OCI-LY1 (cell line): ENCODE measurements at regions not wholly inside any gene's neighbourhood (a gene's known extent, or its start where the extent isn't known, plus 50 kb on each side); places are given as distances from the start of the nearest gene placed in this dataset.

Source experiments
- H2AFZ ChIP-seq: fragments of 200-600 bp; sonication (generic), shearing (Covaris generic); 2 replicates; pipeline ENCODE4 v1.6.0; 2014; ENCODE audit warnings: antibody characterized with exemption, mild to moderate bottlenecking, low read length
- H3F3A ChIP-seq: fragments of 200-600 bp; sonication (generic), shearing (Covaris generic); 2 replicates; pipeline ENCODE4 v1.6.0; 2014; ENCODE audit warnings: mild to moderate bottlenecking, antibody characterized with exemption, low read length, moderate library complexity; ENCODE audit not compliant: insufficient read depth
- H3K27ac ChIP-seq: fragments of 200-600 bp; sonication (generic); 2 replicates; pipeline ENCODE4 v1.5.1; 2014; ENCODE audit warnings: low read length, mixed run types, mild to moderate bottlenecking, low read depth; ENCODE audit not compliant: poor library complexity, severe bottlenecking
- H3K27me3 ChIP-seq: fragments of 200-600 bp; sonication (generic); 2 replicates; pipeline ENCODE4 v1.6.0; 2014; ENCODE audit warnings: antibody characterized with exemption, mild to moderate bottlenecking, low read length, moderate library complexity; ENCODE audit not compliant: insufficient read depth
- H3K36me3 ChIP-seq: fragments of 200-600 bp; sonication (generic); 2 replicates; pipeline ENCODE4 v1.6.1; 2014; ENCODE audit warnings: mild to moderate bottlenecking, antibody characterized with exemption, low read length, moderate library complexity, mixed read lengths; ENCODE audit not compliant: insufficient read depth
- H3K4me1 ChIP-seq: fragments of 200-600 bp; sonication (generic); 2 replicates; pipeline ENCODE4 v1.5.1; 2014; ENCODE audit warnings: mild to moderate bottlenecking, low read length, moderate library complexity; ENCODE audit not compliant: insufficient read depth, severe bottlenecking
- H3K4me2 ChIP-seq: fragments of 200-600 bp; sonication (generic), shearing (Covaris generic); 2 replicates; pipeline ENCODE4 v1.6.1; 2014; ENCODE audit warnings: low read length
- H3K4me3 ChIP-seq: fragments of 200-600 bp; sonication (generic); 2 replicates; pipeline ENCODE4 v1.5.1; 2014; ENCODE audit warnings: low read length, low read depth, mild to moderate bottlenecking, mixed read lengths; ENCODE audit not compliant: poor library complexity, severe bottlenecking
- H3K79me2 ChIP-seq: fragments of 200-600 bp; shearing (Covaris generic); 2 replicates; pipeline ENCODE4 v1.6.1; 2016; ENCODE audit warnings: mixed run types, low read length, mixed read lengths; ENCODE audit not compliant: insufficient read depth
- H3K9ac ChIP-seq: fragments of 200-600 bp; sonication (generic), shearing (Covaris generic); 2 replicates; pipeline ENCODE4 v1.6.1; 2014; ENCODE audit warnings: mild to moderate bottlenecking, low read length, mixed read lengths
- H3K9me2 ChIP-seq: fragments of 200-600 bp; sonication (generic), shearing (Covaris generic); 2 replicates; pipeline ENCODE4 v1.6.1; 2014; ENCODE audit warnings: low read depth, mild to moderate bottlenecking, low read length, mixed read lengths
- H3K9me3 ChIP-seq: fragments of 200-600 bp; shearing (Covaris generic); 2 replicates; pipeline ENCODE4 v1.6.1; 2014; ENCODE audit warnings: low read length, mixed read lengths
- H4K20me1 ChIP-seq: fragments of 200-600 bp; sonication (generic), shearing (Covaris generic); 2 replicates; pipeline ENCODE4 v1.6.0; 2016; ENCODE audit warnings: mild to moderate bottlenecking, low read length; ENCODE audit not compliant: insufficient read depth
- EZH2 ChIP-seq: fragments of 200-600 bp; sonication (generic), shearing (Covaris generic); IDR thresholded peaks from 2 replicates; pipeline ENCODE4 v1.8.0; 2017; ENCODE audit warnings: borderline replicate concordance, mixed run types, mild to moderate bottlenecking, antibody characterized with exemption, low read length, moderate library complexity, mixed read lengths
- TF ChIP-seq, protein P1 (sequence below): fragments of 200-600 bp; sonication (generic), shearing (Covaris generic); IDR thresholded peaks from 2 replicates; pipeline ENCODE4 v1.5.1; 2017; ENCODE audit warnings: mild to moderate bottlenecking, antibody characterized with exemption, low read length, moderate library complexity, mixed read lengths

DNA sequence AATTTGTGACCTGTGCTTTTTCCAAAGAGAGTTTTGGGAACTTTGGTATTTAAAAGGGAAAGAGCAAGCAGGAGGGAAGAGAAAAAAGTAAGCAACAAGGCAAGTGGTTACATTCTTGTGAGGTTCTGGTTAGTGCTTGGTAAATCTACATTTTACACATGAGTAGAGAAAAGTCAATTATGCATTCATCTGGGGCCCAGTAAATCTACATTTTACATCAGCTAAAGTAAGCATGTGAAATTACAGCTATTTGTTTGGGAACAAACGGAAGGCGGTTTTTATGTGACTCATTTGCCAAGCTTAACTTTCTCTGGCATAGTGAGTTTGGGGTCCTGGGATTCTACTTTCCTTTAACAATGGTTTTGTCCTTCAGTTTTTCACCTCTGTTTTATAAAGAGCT, 102.2 kb downstream of the SNX18 start:
- TF ChIP-seq, protein P1, sequence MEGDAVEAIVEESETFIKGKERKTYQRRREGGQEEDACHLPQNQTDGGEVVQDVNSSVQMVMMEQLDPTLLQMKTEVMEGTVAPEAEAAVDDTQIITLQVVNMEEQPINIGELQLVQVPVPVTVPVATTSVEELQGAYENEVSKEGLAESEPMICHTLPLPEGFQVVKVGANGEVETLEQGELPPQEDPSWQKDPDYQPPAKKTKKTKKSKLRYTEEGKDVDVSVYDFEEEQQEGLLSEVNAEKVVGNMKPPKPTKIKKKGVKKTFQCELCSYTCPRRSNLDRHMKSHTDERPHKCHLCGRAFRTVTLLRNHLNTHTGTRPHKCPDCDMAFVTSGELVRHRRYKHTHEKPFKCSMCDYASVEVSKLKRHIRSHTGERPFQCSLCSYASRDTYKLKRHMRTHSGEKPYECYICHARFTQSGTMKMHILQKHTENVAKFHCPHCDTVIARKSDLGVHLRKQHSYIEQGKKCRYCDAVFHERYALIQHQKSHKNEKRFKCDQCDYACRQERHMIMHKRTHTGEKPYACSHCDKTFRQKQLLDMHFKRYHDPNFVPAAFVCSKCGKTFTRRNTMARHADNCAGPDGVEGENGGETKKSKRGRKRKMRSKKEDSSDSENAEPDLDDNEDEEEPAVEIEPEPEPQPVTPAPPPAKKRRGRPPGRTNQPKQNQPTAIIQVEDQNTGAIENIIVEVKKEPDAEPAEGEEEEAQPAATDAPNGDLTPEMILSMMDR, result no peak
- no peak for TF ChIP-seq EZH2
- H3K9me2 ChIP-seq, result no peaks in the 10 kb centered on the region
- H3K4me3 ChIP-seq, result no peak overlapping the region
- no peaks in the 10 kb centered on the region for H4K20me1 ChIP-seq
- H3K27ac ChIP-seq, result no peak overlapping the region
- H3K4me1 ChIP-seq, result no peaks in the 10 kb centered on the region
- no peak overlapping the region for H3K9ac ChIP-seq
- no peak overlapping the region for H2AFZ ChIP-seq
- H3K27me3 ChIP-seq, result no peaks in the 10 kb centered on the region
- no peaks in the 10 kb centered on the region for H3K9me3 ChIP-seq
- H3K36me3 ChIP-seq, result no peaks in the 10 kb centered on the region
- no peak overlapping the region for H3K4me2 ChIP-seq
- H3F3A ChIP-seq, result no peaks in the 10 kb centered on the region
- no peaks in the 10 kb centered on the region for H3K79me2 ChIP-seq

DNA sequence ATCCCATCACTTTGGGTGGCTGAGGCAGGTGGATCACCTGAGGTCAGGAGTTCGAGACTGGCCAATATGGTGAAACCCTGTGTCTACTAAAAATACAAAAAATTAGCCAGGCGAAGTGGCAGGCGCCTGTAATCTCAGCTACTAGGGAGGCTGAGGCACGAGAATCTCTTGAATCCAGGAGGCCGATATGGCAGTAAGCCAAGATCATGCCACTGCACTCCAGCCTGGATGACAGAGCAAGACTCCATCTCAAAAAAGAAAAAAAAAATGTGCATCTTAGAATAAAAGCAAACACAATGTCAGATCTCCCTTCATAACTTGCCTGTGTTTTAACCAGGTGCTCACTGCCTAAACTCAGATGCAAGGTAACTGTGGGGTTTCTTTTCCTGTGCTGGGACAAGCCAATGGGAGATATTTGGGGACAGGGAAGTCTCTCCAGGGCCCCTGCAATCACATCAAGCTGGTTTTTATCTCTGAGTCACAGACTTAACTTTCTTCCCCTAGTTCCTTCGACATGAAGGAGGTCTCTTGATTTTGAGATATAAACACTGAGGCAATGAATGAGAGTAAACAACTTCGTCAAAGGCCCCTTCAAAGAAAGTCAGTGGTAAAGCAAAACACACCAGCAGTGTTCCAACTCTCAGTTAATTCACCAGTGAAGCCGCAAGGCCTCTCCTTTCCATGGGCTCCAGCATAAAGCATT, 99.1 kb downstream of the SNX18 start:
- Histone ChIP-seq H3K4me1 (no peaks in the 10 kb centered on the region), H3K79me2 (no peaks in the 10 kb centered on the region), H3K9ac (no peak overlapping the region), H3K9me2 (no peaks in the 10 kb centered on the region), H3F3A (no peaks in the 10 kb centered on the region), H3K4me2 (no peak overlapping the region), H3K9me3 (no peaks in the 10 kb centered on the region), H3K4me3 (no peak overlapping the region), H3K36me3 (no peaks in the 10 kb centered on the region), H4K20me1 (no peaks in the 10 kb centered on the region), H3K27me3 (no peaks in the 10 kb centered on the region), H3K27ac (no peak overlapping the region), H2AFZ (no peak overlapping the region)
- TF ChIP-seq EZH2, result no peak
- TF ChIP-seq, protein P1, result no peak

DNA sequence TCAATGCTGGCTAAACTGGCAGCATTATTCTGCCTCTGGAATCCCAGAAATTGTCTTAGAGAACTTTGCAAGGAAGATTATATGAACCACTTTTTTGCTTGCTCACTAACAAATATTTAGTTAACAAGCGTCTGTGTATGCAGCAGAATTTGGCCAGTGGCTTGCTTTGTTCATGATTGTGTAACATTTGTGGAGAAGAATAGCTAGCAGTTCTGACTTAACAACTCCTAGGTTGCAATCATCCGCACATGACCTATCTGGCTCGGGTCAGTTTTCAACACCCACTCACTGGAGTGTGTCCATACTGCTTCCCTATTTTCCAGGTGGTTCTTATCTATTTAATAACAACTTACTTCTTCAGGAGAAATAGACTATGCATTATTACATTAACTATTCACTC, 98.5 kb downstream of the SNX18 start:
- Histone ChIP-seq H3K9me3 (no peaks in the 10 kb centered on the region), H3K9me2 (no peaks in the 10 kb centered on the region), H3K79me2 (no peaks in the 10 kb centered on the region), H3K9ac (no peak overlapping the region), H3K27ac (no peak overlapping the region), H3K4me1 (no peaks in the 10 kb centered on the region), H3K36me3 (no peaks in the 10 kb centered on the region), H3K4me2 (no peak overlapping the region), H3K27me3 (no peaks in the 10 kb centered on the region), H3K4me3 (no peak overlapping the region), H2AFZ (no peak overlapping the region), H3F3A (no peaks in the 10 kb centered on the region), H4K20me1 (no peaks in the 10 kb centered on the region)
- TF ChIP-seq, protein P1, result no peak
- TF ChIP-seq EZH2, result no peak
